ENCODE measurements at regions not wholly inside any gene's neighbourhood (a gene's known extent, or its start where the extent isn't known, plus 50 kb on each side); places are given as distances from the start of the nearest gene placed in this dataset.

DNA sequence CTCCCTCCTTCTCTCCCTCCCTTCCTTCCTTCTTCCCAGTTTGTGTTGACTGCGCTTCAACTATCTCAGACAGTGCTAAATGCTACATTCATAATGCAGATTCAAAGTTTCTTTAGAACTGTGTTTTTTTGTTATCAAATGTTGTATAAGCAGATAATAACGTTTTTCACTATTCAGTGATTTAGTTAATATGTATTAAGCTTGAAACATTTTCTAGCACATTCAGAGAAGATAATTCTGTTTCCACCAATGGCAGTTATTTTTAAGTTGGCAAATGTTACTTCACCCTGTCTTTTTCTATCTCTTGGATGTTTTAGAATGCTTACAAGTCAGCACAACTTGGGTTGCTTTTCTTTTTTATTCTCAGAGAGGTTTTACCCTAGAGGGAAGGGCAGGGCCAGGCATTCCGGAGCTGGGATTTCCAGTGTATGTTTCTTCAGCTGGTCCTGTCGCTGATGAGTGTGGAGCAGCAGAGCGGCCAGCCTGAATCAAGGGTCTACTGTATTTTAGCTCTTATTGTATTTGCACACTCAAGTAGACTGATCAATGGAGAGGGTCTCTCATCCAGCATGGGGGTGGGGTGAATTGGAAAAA, 162.3 kb upstream of the ARHGAP20 start:
- no peaks in the 10 kb centered on the region for H3K9me3 ChIP-seq (ENCODE audit: control insufficient read depth, insufficient read depth, low read depth, low read length)
- H3K27ac ChIP-seq (ENCODE audit: extremely low read depth, low read depth, low read length): no peak overlapping the region
- CTCF ChIA-PET: interaction anchor here (1.4 kb wide), 1 partner anchor 9 kb away, joined by 3 read pairs; no protein-coding TSS in a partner anchor
- H3K4me1 ChIP-seq (ENCODE audit: control insufficient read depth, insufficient read depth, low read length): no peaks in the 10 kb centered on the region
- TF ChIP-seq, protein P1, sequence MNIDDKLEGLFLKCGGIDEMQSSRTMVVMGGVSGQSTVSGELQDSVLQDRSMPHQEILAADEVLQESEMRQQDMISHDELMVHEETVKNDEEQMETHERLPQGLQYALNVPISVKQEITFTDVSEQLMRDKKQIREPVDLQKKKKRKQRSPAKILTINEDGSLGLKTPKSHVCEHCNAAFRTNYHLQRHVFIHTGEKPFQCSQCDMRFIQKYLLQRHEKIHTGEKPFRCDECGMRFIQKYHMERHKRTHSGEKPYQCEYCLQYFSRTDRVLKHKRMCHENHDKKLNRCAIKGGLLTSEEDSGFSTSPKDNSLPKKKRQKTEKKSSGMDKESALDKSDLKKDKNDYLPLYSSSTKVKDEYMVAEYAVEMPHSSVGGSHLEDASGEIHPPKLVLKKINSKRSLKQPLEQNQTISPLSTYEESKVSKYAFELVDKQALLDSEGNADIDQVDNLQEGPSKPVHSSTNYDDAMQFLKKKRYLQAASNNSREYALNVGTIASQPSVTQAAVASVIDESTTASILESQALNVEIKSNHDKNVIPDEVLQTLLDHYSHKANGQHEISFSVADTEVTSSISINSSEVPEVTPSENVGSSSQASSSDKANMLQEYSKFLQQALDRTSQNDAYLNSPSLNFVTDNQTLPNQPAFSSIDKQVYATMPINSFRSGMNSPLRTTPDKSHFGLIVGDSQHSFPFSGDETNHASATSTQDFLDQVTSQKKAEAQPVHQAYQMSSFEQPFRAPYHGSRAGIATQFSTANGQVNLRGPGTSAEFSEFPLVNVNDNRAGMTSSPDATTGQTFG (tag by site-specific recombination; IDR thresholded peaks at IDR 0.05; ENCODE audit: borderline replicate concordance): no peak
- TF ChIP-seq ZXDB (tag by site-specific recombination; IDR thresholded peaks at IDR 0.05): no peak
- no peak for TF ChIP-seq SP3 (tag by site-specific recombination; IDR thresholded peaks at IDR 0.05)
- TF ChIP-seq, protein P2, sequence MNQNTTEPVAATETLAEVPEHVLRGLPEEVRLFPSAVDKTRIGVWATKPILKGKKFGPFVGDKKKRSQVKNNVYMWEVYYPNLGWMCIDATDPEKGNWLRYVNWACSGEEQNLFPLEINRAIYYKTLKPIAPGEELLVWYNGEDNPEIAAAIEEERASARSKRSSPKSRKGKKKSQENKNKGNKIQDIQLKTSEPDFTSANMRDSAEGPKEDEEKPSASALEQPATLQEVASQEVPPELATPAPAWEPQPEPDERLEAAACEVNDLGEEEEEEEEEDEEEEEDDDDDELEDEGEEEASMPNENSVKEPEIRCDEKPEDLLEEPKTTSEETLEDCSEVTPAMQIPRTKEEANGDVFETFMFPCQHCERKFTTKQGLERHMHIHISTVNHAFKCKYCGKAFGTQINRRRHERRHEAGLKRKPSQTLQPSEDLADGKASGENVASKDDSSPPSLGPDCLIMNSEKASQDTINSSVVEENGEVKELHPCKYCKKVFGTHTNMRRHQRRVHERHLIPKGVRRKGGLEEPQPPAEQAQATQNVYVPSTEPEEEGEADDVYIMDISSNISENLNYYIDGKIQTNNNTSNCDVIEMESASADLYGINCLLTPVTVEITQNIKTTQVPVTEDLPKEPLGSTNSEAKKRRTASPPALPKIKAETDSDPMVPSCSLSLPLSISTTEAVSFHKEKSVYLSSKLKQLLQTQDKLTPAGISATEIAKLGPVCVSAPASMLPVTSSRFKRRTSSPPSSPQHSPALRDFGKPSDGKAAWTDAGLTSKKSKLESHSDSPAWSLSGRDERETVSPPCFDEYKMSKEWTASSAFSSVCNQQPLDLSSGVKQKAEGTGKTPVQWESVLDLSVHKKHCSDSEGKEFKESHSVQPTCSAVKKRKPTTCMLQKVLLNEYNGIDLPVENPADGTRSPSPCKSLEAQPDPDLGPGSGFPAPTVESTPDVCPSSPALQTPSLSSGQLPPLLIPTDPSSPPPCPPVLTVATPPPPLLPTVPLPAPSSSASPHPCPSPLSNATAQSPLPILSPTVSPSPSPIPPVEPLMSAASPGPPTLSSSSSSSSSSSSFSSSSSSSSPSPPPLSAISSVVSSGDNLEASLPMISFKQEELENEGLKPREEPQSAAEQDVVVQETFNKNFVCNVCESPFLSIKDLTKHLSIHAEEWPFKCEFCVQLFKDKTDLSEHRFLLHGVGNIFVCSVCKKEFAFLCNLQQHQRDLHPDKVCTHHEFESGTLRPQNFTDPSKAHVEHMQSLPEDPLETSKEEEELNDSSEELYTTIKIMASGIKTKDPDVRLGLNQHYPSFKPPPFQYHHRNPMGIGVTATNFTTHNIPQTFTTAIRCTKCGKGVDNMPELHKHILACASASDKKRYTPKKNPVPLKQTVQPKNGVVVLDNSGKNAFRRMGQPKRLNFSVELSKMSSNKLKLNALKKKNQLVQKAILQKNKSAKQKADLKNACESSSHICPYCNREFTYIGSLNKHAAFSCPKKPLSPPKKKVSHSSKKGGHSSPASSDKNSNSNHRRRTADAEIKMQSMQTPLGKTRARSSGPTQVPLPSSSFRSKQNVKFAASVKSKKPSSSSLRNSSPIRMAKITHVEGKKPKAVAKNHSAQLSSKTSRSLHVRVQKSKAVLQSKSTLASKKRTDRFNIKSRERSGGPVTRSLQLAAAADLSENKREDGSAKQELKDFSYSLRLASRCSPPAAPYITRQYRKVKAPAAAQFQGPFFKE (tag by site-specific recombination; IDR thresholded peaks at IDR 0.05; ENCODE audit: borderline replicate concordance): no peak
- no peak for TF ChIP-seq BCL11A (tag by site-specific recombination; IDR thresholded peaks at IDR 0.05; ENCODE audit: low read depth)
- TF ChIP-seq, protein P3, sequence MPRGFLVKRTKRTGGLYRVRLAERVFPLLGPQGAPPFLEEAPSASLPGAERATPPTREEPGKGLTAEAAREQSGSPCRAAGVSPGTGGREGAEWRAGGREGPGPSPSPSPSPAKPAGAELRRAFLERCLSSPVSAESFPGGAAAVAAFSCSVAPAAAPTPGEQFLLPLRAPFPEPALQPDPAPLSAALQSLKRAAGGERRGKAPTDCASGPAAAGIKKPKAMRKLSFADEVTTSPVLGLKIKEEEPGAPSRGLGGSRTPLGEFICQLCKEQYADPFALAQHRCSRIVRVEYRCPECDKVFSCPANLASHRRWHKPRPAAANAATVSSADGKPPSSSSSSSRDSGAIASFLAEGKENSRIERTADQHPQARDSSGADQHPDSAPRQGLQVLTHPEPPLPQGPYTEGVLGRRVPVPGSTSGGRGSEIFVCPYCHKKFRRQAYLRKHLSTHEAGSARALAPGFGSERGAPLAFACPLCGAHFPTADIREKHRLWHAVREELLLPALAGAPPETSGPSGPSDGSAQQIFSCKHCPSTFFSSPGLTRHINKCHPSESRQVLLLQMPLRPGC (tag by site-specific recombination; IDR thresholded peaks at IDR 0.05): no peak
- TF ChIP-seq ZNF629 (tag by site-specific recombination; IDR thresholded peaks at IDR 0.05): no peak
- TF ChIP-seq ZNF514 (tag by site-specific recombination; IDR thresholded peaks at IDR 0.05): no peak
- no peak for TF ChIP-seq ZNF830 (tag by site-specific recombination; IDR thresholded peaks at IDR 0.05; ENCODE audit: low read depth)
- no peak for TF ChIP-seq SCRT2 (tag by site-specific recombination; IDR thresholded peaks at IDR 0.05)
- TF ChIP-seq ZNF121 (tag by site-specific recombination; IDR thresholded peaks at IDR 0.05): no peak
- TF ChIP-seq, protein P4, sequence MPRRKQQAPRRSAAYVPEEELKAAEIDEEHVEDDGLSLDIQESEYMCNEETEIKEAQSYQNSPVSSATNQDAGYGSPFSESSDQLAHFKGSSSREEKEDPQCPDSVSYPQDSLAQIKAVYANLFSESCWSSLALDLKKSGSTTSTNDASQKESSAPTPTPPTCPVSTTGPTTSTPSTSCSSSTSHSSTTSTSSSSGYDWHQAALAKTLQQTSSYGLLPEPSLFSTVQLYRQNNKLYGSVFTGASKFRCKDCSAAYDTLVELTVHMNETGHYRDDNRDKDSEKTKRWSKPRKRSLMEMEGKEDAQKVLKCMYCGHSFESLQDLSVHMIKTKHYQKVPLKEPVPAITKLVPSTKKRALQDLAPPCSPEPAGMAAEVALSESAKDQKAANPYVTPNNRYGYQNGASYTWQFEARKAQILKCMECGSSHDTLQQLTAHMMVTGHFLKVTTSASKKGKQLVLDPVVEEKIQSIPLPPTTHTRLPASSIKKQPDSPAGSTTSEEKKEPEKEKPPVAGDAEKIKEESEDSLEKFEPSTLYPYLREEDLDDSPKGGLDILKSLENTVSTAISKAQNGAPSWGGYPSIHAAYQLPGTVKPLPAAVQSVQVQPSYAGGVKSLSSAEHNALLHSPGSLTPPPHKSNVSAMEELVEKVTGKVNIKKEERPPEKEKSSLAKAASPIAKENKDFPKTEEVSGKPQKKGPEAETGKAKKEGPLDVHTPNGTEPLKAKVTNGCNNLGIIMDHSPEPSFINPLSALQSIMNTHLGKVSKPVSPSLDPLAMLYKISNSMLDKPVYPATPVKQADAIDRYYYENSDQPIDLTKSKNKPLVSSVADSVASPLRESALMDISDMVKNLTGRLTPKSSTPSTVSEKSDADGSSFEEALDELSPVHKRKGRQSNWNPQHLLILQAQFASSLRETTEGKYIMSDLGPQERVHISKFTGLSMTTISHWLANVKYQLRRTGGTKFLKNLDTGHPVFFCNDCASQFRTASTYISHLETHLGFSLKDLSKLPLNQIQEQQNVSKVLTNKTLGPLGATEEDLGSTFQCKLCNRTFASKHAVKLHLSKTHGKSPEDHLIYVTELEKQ (tag by site-specific recombination; IDR thresholded peaks at IDR 0.05; ENCODE audit: borderline replicate concordance): no peak
- TF ChIP-seq ZNF843 (tag by site-specific recombination; IDR thresholded peaks at IDR 0.05): no peak
- TF ChIP-seq ZNF596 (tag by site-specific recombination; IDR thresholded peaks at IDR 0.05): no peak
- no peak for TF ChIP-seq ZNF561 (tag by site-specific recombination; IDR thresholded peaks at IDR 0.05; ENCODE audit: borderline replicate concordance)
- TF ChIP-seq, protein P5, sequence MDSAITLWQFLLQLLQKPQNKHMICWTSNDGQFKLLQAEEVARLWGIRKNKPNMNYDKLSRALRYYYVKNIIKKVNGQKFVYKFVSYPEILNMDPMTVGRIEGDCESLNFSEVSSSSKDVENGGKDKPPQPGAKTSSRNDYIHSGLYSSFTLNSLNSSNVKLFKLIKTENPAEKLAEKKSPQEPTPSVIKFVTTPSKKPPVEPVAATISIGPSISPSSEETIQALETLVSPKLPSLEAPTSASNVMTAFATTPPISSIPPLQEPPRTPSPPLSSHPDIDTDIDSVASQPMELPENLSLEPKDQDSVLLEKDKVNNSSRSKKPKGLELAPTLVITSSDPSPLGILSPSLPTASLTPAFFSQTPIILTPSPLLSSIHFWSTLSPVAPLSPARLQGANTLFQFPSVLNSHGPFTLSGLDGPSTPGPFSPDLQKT (IDR thresholded peaks at IDR 0.05; ENCODE audit: borderline replicate concordance, low read depth, low read length): no peak
- TF ChIP-seq, protein P6, sequence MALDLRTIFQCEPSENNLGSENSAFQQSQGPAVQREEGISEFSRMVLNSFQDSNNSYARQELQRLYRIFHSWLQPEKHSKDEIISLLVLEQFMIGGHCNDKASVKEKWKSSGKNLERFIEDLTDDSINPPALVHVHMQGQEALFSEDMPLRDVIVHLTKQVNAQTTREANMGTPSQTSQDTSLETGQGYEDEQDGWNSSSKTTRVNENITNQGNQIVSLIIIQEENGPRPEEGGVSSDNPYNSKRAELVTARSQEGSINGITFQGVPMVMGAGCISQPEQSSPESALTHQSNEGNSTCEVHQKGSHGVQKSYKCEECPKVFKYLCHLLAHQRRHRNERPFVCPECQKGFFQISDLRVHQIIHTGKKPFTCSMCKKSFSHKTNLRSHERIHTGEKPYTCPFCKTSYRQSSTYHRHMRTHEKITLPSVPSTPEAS (tag by site-specific recombination; IDR thresholded peaks at IDR 0.05): no peak
- TF ChIP-seq ZBTB21 (tag by site-specific recombination; IDR thresholded peaks at IDR 0.05): no peak
- TF ChIP-seq ZNF214 (tag by site-specific recombination; IDR thresholded peaks at IDR 0.05; ENCODE audit: borderline replicate concordance): no peak
- no peak for TF ChIP-seq ZNF404 (tag by site-specific recombination; IDR thresholded peaks at IDR 0.05)
- POLR2A ChIA-PET: no interaction called here
- no peak overlapping the region for H3K4me3 ChIP-seq (ENCODE audit: low read depth, low read length)
- no peaks in the 10 kb centered on the region for H3K36me3 ChIP-seq (ENCODE audit: control insufficient read depth in 2 of 2, insufficient read depth in 1 of 2, low read length in 2 of 2)
